GM13976 (cell line): ENCODE measurements at regions not wholly inside any gene's neighbourhood (a gene's known extent, or its start where the extent isn't known, plus 50 kb on each side); places are given as distances from the start of the nearest gene placed in this dataset.

ENCODE experiments used
- DNase-seq: peaks from one replicate; pipeline ENCODE4 v3.0.0; 2012; ENCODE audit warnings: low spot score
- CTCF ChIP-seq: IDR thresholded peaks from 2 replicates; pipeline ENCODE4 v1.5.1; 2012; ENCODE audit warnings: borderline replicate concordance, mild to moderate bottlenecking; ENCODE audit not compliant: insufficient read depth; ENCODE audit errors: extremely low read depth, missing control alignments, control extremely low read depth
- in situ Hi-C: fragments of 300-500 bp; cut with MboI; formaldehyde crosslinking; loops from one replicate; pipeline ENCODE4 v1.12.0; 2022; ENCODE audit warnings: low sequenced_read_pairs, mixed read lengths, inconsistent platforms; ENCODE audit not compliant: unreplicated experiment

- in situ Hi-C loops: no loop called here
- DNase-seq: no peak
- TF ChIP-seq CTCF: no peak
These were observed 1357.5 kb upstream of the SORCS1 start for GRCh38 chr10:108521827-108522492.

- no peak for DNase-seq
- in situ Hi-C loops: no loop called here
- TF ChIP-seq CTCF: no peak
These were observed 1351.3 kb upstream of the SORCS1 start for GRCh38 chr10:108515821-108516220.

GRCh38 chr10:108500396-108500795 lies 1335.9 kb upstream of the SORCS1 start:
- DNase-seq: no peak
- no peak for TF ChIP-seq CTCF
- in situ Hi-C loops: no loop called here

- no peak for TF ChIP-seq CTCF
- in situ Hi-C loops: no loop called here
- no peak for DNase-seq
These were observed 1331.6 kb upstream of the SORCS1 start for GRCh38 chr10:108496106-108496505.

- no peak for TF ChIP-seq CTCF
- no peak for DNase-seq
- in situ Hi-C loops: no loop called here
These were observed 1326.4 kb upstream of the SORCS1 start for GRCh38 chr10:108490944-108491343.

GRCh38 chr10:108471420-108471819 lies 1306.9 kb upstream of the SORCS1 start:
- in situ Hi-C loops: no loop called here
- no peak for TF ChIP-seq CTCF
- no peak for DNase-seq

- TF ChIP-seq CTCF: no peak
- DNase-seq: no peak
- in situ Hi-C loops: no loop called here
These were observed 1305.4 kb upstream of the SORCS1 start for GRCh38 chr10:108469940-108470339.
